Right lobe of liver (tissue), 6 donors: ENCODE measurements at regions not wholly inside any gene's neighbourhood (a gene's known extent, or its start where the extent isn't known, plus 50 kb on each side); places are given as distances from the start of the nearest gene placed in this dataset.

Experiments
- ATAC-seq, 4 donors: fragments of 200-7000 bp; cut with Tn5 transposase; one replicate each; pipeline ENCODE4 v1.9.1; 2020; ENCODE audit warnings: mild to moderate bottlenecking in 4 of 4, moderate library complexity in 4 of 4
- DNase-seq, 3 donors: peaks; one replicate each; pipeline ENCODE4 v3.0.0-alpha.2; 2020
- H3K27ac ChIP-seq, 3 donors: fragments of 200-600 bp; one replicate each; pipeline ENCODE4 v1.8.0; 2022
- H3K27me3 ChIP-seq, 2 donors: fragments of 200-600 bp; one replicate each; pipeline ENCODE4 v1.8.0; 2022
- H3K36me3 ChIP-seq, 4 donors: fragments of 200-600 bp; sonication (generic) in 1 of 4; one replicate each; pipeline versions ENCODE4 v1.5.1 to v1.8.0; 2017 to 2022; ENCODE audit warnings: control low read depth in 1 of 4
- H3K4me1 ChIP-seq, 4 donors: fragments of 200-600 bp; sonication (generic) in 1 of 4; one replicate each; pipeline versions ENCODE4 v1.5.1 to v1.8.0; 2017 to 2022; ENCODE audit warnings: control low read depth in 1 of 4
- H3K4me3 ChIP-seq, 3 donors: fragments of 200-600 bp; one replicate each; pipeline ENCODE4 v1.8.0; 2022
- H3K9me3 ChIP-seq, 4 donors: fragments of 200-600 bp; sonication (generic) in 1 of 4; one replicate each; pipeline versions ENCODE4 v1.5.1 to v1.8.0; 2017 to 2022; ENCODE audit warnings: control low read depth in 1 of 4
- POLR2A ChIP-seq: fragments of 450-650 bp; IDR thresholded peaks from one replicate; pipeline ENCODE4 v1.6.1; 2017; ENCODE audit warnings: antibody characterized with exemption, mild to moderate bottlenecking
- WGBS: methylation state at CpG from one replicate; pipeline ENCODE4 v1.1.6; 2018; ENCODE audit warnings: low coverage, low lambda C conversion rate; ENCODE audit not compliant: insufficient coverage; ENCODE audit errors: missing lambda C conversion rate; 5-methylcytosine and 5-hydroxymethylcytosine counted together
- intact Hi-C, 2 donors: fragments of 100-400 bp; cut with DNase I; formaldehyde crosslinking; loops; one replicate each; pipeline versions ENCODE4 v1.11.2 to v1.14.1; 2022
- TF ChIP-seq, protein P1 (sequence below), 4 donors: fragments of 200-600 bp in 3 of 4; fragments of 450-650 bp in 1 of 4; IDR thresholded peaks; one replicate each; pipeline versions ENCODE4 v1.5.1 to v1.8.0; 2016 to 2022; ENCODE audit warnings: antibody characterized with exemption in 4 of 4, mild to moderate bottlenecking in 2 of 4
- donor health status: DM: no; HTN: yes; CAD: no.
- donor health status: DM: no; HTN: no; CAD: no.
- donor health status: DM: no; HTN: no; CAD: no.
- donor health status: DM: no; HTN: yes; CAD: no.
- donor health status: DM: no; HTN: yes; CAD: no.

GRCh38 chr6:134111726-134112125 is 59.3 kb upstream of the SLC2A12 start:
- H3K9me3 ChIP-seq, result no peaks in the 10 kb centered on the region
- H3K36me3 ChIP-seq, result no peaks in the 10 kb centered on the region
- intact Hi-C loops, result no loop called here
- TF ChIP-seq, protein P1, sequence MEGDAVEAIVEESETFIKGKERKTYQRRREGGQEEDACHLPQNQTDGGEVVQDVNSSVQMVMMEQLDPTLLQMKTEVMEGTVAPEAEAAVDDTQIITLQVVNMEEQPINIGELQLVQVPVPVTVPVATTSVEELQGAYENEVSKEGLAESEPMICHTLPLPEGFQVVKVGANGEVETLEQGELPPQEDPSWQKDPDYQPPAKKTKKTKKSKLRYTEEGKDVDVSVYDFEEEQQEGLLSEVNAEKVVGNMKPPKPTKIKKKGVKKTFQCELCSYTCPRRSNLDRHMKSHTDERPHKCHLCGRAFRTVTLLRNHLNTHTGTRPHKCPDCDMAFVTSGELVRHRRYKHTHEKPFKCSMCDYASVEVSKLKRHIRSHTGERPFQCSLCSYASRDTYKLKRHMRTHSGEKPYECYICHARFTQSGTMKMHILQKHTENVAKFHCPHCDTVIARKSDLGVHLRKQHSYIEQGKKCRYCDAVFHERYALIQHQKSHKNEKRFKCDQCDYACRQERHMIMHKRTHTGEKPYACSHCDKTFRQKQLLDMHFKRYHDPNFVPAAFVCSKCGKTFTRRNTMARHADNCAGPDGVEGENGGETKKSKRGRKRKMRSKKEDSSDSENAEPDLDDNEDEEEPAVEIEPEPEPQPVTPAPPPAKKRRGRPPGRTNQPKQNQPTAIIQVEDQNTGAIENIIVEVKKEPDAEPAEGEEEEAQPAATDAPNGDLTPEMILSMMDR (IDR thresholded peaks at IDR 0.05), result no peak
- TF ChIP-seq POLR2A, result no peak
- ATAC-seq, result no peak
- H3K4me1 ChIP-seq, result peaks cover 0 to 8% (median 0%) of the 10 kb centered on the region in 4 donors
- 83% methylated on average over 5 of the region's 5 CpGs for WGBS
- H3K4me3 ChIP-seq, result no peak overlapping the region
- no peak overlapping the region for H3K27ac ChIP-seq
- no peak for DNase-seq
- H3K27me3 ChIP-seq, result peaks cover 0 to 4% of the 10 kb centered on the region in 2 donors

GRCh38 chr6:134111062-134111677 is 58.7 kb upstream of the SLC2A12 start:
- Histone ChIP-seq H3K4me1 (peaks cover 0 to 8% (median 0%) of the 10 kb centered on the region in 4 donors), H3K4me3 (no peak overlapping the region), H3K27ac (no peak overlapping the region), H3K9me3 (no peaks in the 10 kb centered on the region), H3K27me3 (peaks cover 0 to 4% of the 10 kb centered on the region in 2 donors), H3K36me3 (no peaks in the 10 kb centered on the region)
- intact Hi-C loops, result no loop called here
- ATAC-seq (peak; percentile 61 to 81 (median 68)), DNase-seq (no peak)
- 61% methylated on average over 4 of the region's 4 CpGs for WGBS
- TF ChIP-seq, protein P1 (IDR thresholded peaks at IDR 0.05), result peak; percentile 62 to 96 (median 95)
- no peak for TF ChIP-seq POLR2A

- Histone ChIP-seq H3K36me3 (no peaks in the 10 kb centered on the region), H3K27me3 (no peaks in the 10 kb centered on the region), H3K4me1 (peaks cover 0 to 8% (median 0%) of the 10 kb centered on the region in 4 donors), H3K27ac (no peak overlapping the region), H3K9me3 (no peaks in the 10 kb centered on the region), H3K4me3 (no peak overlapping the region)
- TF ChIP-seq, protein P1 (IDR thresholded peaks at IDR 0.05), result no peak
- TF ChIP-seq POLR2A, result no peak
- WGBS, result 57% methylated on average over 2 of the region's 2 CpGs
- DNase-seq (no peak), ATAC-seq (no peak)
- intact Hi-C loops, result no loop called here
These were observed 54.3 kb upstream of the SLC2A12 start for GRCh38 chr6:134106702-134107101.

DNA sequence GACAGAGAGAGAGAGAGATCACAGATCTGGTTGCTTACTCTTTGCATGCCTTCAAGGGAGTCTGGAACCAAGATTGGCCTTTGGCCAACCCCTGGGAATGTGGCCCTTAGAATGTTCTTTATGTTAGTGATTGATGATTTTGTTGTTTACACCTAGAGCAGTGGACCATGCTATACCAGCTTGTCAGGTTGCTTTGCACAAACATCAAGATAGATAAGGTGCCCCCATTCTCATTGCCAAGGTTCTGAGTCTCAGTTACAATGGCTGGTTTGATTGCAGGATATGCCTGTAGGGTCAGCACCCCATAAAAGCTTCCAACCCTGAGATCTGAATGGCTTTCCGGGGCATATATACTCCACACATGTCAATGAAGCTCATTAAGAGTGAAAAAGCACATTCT is 53.5 kb upstream of the SLC2A12 start:
- Histone ChIP-seq H3K36me3 (no peaks in the 10 kb centered on the region), H3K4me3 (no peak overlapping the region), H3K9me3 (no peaks in the 10 kb centered on the region), H3K4me1 (peaks cover 0 to 8% (median 0%) of the 10 kb centered on the region in 4 donors), H3K27me3 (no peaks in the 10 kb centered on the region), H3K27ac (no peak overlapping the region)
- DNase-seq (no peak), ATAC-seq (no peak)
- intact Hi-C loops, result no loop called here
- TF ChIP-seq POLR2A, result no peak
- TF ChIP-seq, protein P1 (IDR thresholded peaks at IDR 0.05), result no peak
- WGBS, result 80% methylated on average over 1 of the region's 1 CpG
